HG02973 (cell line): ENCODE measurements at regions not wholly inside any gene's neighbourhood (a gene's known extent, or its start where the extent isn't known, plus 50 kb on each side); places are given as distances from the start of the nearest gene placed in this dataset.
"Not testable (repeated sequence)": the region's sequence is repeated elsewhere in the genome, so short reads cannot be mapped to it uniquely, and the experiment has no call there.

ENCODE experiments used
- ATAC-seq: cut with Tn5 transposase; IDR thresholded peaks from one replicate; pipeline ENCODE4 v1.9.1; 2021; ENCODE audit warnings: moderate library complexity; ENCODE audit not compliant: unreplicated experiment

DNA sequence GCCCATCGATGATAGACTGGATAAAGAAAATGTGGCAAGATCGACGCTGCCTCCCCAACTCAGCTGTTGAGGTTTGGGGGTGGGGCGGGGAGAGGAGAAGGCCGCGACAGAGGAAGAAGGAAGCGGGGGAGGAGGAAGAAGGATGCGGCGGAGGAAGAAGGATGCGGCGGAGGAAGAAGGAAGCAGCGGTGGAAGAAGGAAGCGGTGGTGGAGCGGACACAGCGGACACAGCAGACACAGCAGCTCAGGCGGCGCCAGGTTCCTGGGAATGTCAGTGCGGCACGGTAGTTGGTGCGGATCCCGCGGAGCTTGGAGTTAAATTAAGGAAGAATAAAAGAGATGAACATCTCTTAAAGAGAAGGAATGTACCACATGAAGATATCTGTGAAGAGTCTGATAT is 163.9 kb upstream of the NT5E start:
- ATAC-seq = no peak

GRCh38 chr6:85285114-85285513 is 164.8 kb upstream of the NT5E start:
- ATAC-seq = no peak

GRCh38 chr6:85283436-85283835 is 166.4 kb upstream of the NT5E start:
- ATAC-seq = no peak

GRCh38 chr6:85278466-85279035 is 171.3 kb upstream of the NT5E start:
- ATAC-seq = no peak

DNA sequence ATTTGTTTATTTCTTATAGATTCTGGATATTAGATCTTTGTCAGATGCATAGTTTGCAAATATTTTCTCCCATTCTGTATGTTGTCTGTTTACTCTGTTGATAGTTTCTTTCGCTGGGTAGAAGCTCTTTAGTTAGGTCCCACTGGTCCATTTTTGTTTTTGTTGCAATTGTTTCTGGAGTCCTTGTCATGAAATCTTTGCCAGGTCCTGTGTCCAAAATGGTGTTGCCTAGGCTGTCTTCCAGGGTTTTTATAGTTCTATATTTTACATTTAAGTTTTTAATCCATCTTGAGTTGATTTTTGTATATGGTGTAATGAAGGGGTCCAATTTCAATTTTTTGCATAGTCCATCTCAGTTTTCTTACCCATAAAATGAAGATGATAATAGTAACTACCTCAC is 173.9 kb upstream of the NT5E start:
- not testable (repeated sequence) for ATAC-seq

DNA sequence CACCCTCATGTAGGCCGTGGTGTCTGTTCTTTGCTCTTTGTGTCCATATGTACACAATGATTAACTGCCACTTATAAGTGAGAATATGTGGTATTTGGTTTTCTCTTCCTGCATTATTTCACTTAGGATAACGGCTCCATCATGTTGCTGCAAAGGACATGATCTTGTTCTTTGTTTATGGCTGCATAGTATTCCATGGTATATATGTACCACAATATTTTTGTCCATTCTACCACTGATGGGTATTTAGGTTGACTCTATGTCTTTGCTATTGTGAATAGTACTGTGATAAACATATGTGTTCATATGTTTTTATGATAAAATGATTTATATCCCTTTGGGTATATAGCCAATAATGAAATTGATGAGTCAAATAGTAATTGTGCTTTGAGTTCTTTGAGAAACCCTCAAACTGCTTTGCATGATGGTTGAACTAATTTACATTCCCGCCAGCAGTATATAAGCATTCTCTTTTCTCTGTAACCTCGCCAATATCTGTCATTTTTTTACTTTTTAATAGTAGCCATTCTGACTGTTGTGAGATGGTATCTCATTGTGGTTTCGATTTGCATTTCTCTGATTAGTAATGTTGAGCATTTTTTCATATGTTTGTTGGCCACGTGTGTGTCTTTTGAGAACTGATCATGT is 174.4 kb upstream of the NT5E start:
- no peak for ATAC-seq

DNA sequence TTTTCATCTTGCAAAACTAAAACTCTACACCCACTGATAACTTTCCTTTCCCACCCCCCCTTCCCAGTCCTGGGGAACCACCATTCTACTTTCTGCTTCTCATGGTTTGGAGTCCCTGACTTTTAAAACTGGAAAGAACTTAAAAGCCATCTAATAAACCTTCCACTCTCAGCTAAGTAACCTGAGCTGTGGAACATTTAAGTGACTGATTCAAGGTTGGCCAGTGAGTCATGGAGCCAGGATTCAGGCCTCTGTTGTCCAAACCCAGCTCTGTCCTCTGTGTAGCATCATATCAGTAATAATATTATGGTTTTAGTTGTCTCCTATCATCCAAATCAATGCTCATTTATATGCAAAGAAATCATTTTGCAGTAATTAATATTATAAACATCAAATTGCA is 176.0 kb upstream of the NT5E start:
- no peak for ATAC-seq

DNA sequence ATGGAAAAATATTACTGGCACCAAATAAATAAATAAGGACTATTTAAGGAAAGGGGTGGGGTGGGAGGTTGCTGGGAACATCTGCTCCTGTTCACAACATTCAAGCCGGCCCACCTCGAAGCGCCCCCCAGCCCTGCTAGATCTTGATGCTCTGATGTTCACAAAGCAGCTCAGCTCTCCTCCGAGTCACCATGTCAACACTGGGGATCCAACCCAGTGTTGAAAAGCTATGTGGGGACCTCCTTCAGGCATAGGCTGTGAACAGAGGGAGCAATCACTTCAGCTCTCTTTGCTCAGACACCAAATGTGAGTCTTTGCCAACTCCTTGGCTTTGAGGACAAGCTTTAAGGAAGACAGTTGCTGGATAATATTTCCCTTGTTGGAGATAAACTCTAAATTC is 176.8 kb upstream of the NT5E start:
- no peak for ATAC-seq

DNA sequence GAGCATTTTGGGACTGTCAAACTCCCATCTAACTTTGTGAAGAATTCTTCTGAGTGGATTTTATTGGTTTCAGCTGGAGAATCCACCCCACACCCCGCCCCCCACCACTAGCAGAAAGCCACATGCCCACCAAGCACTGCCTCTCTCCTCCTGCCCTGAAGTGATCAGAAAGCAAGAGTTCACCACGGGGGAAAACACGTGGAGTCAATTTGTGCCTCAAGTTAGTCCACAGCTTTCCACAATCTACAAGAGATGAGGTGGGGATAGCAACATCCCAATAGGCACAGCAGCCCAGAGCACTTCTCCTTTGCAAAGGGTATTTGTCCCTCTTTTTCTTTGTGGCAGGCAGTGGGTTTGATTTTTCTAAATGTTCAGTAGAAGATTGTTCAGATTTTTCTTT is 177.3 kb upstream of the NT5E start:
- no peak for ATAC-seq

DNA sequence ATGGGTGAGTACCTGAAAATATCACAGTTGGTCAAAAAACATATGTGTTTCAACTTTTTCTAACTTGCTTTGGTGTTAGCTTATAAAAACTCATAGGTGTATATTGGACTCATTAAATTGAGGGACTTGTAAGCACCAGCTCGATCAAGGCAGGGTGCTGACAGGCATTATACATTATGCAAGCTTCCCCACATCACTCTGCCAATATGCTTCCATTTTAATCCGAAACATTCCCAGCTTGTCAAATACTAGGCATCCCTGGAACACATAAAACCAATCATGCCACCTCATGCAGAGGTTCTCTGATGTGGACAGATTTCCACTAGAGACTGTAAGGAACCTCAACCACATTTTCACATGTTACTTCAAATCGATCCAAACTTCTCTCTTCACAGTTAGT is 187.3 kb upstream of the NT5E start:
- no peak for ATAC-seq

- no peak for ATAC-seq
Measured at GRCh38 chr6:85261271-85261670, 188.6 kb upstream of the NT5E start.

GRCh38 chr6:85255661-85256060 is 194.2 kb upstream of the NT5E start:
- ATAC-seq = no peak

- ATAC-seq = peak; percentile 50
Measured at GRCh38 chr6:85252552-85252951, 197.3 kb upstream of the NT5E start.

DNA sequence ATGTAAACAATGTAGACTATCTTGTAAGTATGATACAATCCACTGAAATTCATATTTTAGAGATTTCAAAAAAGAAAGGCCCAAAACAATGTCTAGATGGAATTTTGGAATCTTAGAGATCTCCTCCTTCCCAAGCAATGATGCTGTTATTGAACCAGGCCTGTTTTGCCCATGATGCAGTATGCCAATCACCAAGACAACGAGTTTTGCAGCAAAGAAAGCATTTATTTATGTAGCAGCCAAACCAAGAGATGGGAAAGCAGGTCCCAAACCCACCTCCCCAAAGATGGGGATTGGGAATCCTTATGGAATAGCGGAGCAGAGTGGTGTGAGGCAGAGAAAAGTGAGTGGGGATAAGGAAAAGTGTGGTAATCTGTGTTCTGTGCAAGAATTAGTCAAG is 197.8 kb upstream of the NT5E start:
- ATAC-seq = no peak

- no peak for ATAC-seq
Measured at GRCh38 chr6:85251300-85251699, 198.6 kb upstream of the NT5E start.

DNA sequence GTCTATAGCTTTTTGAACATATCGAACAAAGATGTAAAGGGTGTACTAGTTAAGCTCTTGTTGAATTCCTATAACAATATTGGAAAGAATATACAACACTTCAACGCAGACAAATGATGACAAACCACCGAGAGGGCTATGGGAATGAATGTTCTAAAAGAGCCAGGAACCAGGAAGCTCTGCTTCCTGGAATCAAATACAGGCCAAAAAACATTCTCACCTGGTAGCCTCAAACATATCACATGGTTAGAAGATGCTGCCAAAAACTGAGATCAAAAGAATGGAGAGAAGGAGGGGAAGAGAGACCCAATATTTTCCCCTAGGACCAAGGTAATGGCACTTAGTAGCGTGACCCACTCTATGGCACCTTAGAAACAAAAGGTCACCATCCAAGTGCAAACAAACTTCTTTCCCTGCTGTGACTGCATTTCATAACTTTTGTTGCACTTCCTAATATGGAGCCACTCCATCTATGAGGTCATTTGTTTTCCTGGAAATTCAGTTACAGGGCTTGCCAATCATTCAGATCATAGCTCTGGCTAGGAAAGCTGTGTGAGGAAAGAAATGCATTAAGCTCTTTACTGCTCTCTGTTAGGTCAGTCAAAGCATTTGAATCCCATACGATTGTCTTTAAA is 199.2 kb upstream of the NT5E start:
- ATAC-seq = no peak

GRCh38 chr6:85245004-85245403 is 204.9 kb upstream of the NT5E start:
- no peak for ATAC-seq

DNA sequence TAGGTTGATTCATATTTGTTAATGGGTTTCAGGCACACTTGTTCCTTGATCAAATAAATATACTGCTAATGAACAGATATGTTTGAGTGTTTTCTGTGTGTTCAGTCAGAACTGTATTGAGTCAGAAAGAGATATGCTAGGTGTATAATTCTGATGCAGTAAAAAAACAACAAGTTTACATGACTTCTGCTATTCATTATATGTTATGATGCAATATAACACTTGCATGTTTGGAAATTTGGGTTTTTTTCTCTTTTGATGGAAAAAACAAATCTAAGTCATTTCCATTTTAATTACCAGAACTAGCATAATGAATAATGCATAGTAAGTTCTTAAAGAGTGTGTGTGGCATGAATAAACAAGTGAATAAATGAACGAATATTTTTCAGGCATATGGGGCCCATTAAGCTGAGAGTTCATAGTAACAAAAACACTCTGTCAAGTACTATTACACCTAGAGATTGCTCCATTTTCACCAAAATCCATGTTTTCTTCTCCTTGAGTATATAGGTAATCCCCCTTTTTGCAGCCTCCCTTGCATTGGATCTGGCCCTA is 208.3 kb upstream of the NT5E start:
- no peak for ATAC-seq

DNA sequence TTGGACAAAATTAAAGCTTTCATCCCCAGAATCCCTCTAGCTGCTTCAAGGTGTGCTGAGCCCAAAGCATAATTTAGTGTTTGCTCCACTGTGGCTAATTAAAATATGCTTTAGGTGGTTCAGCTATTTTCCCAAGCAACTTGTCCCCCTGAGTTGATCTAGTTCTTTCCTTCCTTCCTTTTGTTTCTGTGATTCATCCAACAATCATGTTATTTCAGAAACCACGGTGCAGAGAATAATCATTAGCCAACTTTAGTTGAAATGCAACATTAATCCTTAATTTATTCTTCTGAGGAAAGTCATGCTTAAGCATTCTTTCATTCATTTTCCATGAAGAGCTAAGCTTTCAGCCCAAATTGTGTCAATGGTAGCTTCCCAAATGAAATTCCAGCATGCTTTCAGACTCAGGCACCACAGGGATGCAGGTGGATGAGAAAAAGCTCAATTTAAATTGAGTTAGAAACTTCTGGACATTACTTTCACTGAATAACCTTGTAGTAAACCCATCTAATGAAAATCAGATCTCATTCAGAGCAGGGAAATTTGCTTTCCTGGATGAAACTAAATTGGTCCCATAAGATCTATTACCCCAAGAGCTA is 209.0 kb upstream of the NT5E start:
- no peak for ATAC-seq

- no peak for ATAC-seq
Measured at GRCh38 chr6:85237478-85237877, 212.4 kb upstream of the NT5E start.

GRCh38 chr6:85236636-85237035 is 213.2 kb upstream of the NT5E start:
- ATAC-seq = no peak

DNA sequence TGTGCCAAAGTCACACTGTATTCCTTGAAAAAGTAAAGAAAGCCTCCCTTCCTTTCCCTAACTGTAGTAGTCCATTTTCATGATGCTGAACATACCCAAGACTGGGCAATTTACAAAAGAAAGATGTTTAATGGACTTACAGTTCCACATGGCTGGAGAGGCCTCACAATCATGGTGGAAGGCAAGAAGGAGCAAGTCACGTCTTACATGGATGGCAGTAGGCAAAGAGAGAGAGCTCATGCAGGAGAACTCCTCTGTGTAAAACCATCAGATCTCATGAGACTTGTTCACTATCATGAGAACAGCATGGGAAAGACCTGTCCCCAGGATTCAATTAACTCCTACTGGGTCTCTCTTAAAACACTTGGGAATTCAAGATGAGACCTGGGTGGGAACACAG is 222.5 kb upstream of the NT5E start:
- ATAC-seq = not testable (repeated sequence)
